ENCODE measurements at regions not wholly inside any gene's neighbourhood (a gene's known extent, or its start where the extent isn't known, plus 50 kb on each side); places are given as distances from the start of the nearest gene placed in this dataset.
"Not testable (repeated sequence)": the region's sequence is repeated elsewhere in the genome, so short reads cannot be mapped to it uniquely, and the experiment has no call there.

DNA sequence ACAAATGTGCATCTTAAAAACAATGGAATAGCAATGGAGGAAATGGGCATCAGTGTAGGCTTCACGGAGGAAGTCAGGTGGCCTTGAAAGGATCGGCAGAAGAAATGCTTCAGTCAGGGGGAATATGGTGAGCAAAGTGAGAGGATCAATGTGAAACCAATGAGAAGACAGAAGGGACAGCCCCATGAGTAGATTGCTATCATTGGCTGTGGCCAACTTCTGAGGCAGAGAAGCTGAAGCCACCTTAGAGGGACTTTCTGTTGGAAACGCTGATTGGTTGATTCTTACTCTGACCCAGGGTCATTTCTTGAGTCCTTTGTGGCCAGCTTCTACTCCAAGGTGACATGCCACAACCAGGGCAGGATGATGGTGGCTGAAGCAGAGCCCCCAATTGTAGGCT is 130.7 kb upstream of the ZNF648 start:
- DNase-seq: no peak

DNA sequence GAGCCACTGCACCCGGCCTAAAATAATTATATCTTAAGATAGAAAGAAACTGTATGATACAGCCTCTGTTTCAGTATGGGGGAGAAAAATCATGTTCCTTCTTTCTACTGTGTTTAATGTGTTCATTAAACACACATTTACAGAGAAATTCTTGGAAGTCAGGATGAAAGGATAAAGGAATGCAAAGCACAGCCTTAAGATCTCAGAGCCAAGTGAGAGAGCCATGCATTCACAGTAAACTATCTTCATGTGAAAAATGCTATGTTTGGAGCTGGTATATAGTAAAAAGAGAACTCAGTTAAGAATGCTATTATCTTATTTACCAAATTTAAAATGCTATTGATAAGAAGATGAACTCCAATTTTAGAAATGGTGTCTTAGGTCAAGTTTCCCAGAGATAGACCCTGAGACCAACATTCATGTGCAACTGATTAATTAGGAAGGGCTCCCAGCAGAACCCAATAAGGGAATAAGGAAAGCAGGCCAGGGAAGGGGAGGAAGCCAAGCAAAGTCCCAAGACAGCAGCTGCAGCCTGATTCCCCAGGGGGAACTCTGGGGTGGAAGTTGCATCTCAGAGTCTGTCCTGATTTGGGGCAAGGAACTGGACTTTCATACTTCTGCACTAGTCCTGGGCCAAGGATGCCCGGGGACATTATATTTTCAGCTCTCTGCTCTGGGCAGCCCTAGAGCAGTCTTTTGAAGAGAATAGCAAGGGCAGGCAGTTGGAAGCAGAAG is 130.0 kb upstream of the ZNF648 start:
- no peak for DNase-seq

- DNase-seq: no peak
These were observed 128.1 kb upstream of the ZNF648 start for GRCh38 chr1:182189535-182190066.

DNA sequence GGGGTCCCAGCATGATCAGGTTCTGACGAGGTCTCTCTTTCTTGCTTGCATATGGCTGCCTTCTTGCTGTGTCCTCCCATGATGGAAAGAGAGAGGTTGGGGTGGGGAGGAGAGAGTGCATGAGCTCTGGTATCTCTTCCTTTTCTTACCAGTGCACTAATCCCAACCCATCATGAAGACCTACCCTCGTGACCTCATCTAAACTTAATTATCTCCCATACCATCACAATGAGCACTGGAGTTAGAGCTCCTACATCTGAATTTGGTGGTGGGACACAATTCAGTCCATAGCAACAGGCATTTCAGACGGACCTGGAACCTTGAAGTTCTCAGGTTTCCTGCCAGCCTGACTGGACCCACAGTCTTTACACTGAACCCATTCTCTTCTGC is 125.2 kb upstream of the ZNF648 start:
- no peak for DNase-seq

DNA sequence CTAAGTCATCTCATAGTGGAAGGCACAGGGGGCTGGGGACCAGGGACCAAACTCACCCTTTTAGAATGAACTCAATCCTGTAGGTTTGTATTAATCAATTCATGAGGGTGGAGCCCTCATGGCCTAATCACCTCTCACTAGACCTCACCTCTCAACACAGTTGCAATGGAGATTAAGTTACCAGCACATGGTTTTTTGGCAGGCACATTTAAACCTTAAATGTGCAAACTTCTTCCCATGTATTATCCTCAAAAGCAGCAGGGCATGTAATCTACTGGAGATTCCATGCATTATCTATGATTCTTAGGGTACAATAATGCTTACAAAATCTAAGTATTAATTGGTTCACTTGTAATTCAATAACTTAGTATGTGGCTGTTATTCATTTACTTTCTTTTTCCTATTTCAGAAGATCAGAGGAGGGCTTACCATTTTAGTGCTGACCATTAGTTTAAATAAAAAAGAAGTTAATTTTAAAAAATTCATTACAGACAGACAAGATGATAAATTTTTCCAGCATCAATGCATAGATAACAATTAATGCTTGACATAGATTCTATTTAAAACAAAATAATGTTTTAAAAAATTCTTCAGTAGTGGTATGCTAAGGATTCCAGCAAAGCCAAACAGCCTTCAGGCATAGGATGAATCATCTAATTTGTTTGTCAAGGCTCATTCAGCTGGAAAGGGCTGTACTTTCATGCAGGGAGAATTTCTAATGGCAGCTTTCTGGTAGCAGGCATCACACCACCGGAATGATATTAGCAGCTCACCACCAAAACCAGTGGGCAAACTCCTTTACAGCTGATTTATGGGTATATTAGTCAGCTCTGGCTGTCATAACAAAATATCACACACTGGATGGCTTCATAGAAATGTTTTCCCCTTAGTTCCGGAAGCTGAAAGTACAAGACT is 124.6 kb upstream of the ZNF648 start:
- no peak for DNase-seq

DNA sequence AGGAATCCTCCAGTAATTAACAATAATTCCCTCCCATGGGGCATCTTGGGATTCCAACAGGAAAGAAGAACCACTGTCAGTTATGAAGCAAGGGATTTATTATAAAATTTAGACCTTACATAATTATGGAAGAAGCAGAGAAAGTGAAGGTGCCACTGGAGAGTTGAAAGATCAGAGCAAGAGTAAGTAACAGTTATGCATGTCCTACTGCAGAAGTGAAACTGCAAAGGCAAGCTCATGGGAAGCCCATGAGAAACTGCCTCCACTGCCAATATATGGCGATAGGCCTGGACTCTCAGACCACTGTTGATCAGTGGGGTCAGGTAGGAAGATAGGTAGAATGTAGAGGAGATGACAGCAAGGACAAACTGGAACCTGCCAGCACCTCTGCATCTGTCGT is 123.6 kb upstream of the ZNF648 start:
- DNase-seq: no peak

GRCh38 chr1:182183606-182184005 is 122.1 kb upstream of the ZNF648 start:
- DNase-seq: no peak

DNA sequence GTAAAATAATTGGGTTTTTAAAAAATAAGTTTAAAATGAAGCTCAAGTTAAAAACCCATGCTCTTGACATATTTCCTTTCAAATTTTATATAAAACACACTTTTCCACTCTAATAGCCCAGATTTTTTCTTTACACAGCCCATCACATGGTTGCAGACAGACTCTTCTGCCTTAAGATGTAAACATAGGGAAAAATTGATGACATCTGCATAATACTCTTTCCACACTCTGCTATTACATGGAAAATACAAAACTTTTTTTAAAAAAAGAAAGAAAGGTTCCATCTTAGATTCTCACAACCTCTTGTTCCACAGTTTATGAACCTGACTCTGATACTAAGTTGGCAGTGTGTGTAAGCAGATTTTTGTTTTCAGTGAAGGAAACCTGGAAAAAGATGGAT is 120.8 kb upstream of the ZNF648 start:
- DNase-seq: no peak

DNA sequence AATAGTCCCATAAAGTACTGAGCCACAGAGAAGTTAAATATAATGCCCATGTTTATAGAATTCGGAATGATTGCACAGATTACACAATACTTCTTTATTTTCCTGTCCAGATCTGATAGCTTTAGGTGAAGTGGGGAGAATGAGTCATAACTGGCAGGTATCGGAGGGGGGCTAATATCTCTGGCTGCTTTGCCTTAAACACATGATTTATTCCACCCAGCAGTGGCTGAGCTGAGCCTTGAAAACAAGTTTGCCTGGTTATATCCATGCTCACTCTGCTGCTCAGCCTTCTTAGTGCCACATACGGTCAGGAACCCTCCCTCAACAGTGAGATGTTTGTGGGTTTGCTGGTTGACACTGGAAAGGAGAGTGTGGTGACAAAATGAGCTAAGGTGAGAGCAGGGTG is 119.7 kb upstream of the ZNF648 start:
- no peak for DNase-seq

DNA sequence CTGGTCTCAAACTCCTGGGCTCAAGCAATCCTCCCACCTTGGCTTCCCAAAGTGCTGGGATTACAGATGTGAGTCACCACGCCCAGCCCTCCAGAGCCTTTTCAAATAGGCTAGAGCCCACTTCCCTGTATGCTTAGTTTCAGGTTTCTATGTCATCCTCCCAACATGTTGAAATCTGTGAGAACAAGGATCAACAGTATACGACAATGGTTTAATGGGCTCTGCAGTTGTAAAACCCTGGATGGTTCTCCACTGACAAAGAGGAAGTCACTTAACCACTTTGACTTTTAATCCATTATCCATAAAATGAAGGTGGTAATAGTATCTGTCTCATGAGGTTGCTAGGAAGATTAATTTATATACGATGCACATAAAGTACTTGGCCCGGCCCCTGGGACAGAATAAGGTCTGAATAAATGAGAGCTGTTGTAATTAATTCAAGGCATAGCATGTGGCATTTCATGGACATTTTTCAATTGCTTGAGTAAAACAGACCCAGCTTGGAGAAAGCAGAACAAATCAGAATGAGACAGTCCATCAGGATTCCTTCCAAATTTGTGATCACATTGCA is 113.9 kb upstream of the ZNF648 start:
- DNase-seq: no peak

- DNase-seq: no peak
These were observed 113.0 kb upstream of the ZNF648 start for GRCh38 chr1:182174513-182174855.

DNA sequence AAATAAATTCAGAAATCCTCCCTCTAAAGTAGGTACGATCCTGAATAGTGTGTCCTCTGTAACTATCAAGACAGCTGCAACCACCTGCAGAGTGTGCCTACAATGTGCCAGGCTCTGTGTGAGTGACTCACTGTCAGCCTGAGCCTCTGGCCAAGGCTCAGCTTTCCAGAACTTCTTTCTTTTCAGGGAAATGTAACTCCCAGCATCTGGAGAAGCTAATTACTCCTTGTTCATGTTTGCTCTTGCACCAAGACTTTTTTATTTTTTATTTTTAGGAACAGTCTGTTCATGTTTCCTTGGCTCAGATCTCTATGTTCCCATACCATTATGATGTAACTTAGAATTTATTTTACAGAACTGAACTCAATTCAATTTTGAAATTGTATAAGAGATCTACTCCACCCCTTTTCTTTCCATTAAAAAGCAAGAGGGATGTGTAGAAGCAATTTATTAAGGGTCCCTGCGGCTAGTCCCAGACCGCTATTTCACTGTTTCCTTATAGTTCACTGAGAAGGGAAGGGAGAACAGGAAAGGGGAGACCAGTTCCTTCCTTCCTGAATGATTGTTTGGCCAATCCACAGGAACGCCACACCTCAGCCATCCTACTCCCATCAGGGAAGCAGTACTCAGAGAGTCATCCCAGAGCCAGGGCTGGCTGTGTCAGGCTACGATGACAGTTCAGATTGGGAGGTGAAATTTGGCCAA is 112.4 kb upstream of the ZNF648 start:
- DNase-seq: peak in 1 of 2 donors; percentile 28

DNA sequence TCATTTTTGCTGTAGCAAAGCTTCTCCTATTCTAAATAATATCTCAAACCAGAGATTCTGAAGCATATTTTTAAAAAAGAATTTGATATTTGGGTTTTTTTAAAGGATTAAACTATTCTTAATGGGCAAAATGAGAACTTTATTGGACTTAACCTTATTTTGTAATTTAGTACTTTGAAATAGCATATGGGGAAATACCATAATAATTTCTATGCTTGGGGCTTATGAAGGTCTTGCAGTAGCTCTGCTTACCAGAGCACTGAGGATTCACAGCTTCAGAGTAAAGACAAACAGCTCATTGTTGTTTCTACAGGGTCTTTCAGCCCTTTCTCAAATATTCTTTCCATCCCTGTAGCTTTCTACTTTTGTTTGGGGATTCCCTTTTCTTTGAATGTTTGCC is 111.2 kb upstream of the ZNF648 start:
- DNase-seq: no peak

DNA sequence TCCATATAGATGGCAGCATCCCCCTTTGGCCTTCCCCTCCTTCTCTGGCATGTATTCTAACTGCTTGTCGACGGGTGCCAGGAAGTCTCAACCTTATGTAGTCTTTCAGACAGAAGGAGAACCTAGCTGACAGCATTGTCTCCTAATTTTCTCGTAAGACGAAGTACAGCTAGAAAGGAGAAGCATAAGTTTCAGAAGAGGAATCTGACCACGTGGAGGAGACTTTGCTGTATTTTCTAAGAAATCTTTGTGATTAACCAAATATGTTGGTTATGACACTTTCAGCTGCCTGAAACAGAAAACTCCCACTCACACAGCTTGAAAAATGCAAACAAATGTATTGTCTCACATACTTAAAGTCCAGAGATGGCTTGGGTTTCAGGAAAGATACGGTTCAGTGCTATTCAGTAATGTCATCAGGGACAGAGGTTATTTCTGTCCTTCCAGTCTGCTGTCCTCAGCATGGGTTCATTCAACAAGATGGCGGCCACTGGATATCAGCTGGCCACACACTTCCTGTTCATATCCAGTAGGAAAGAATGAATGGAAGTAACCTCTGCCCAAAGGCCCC is 109.5 kb upstream of the ZNF648 start:
- no peak for DNase-seq

GRCh38 chr1:182169203-182169602 is 107.7 kb upstream of the ZNF648 start:
- no peak for DNase-seq

DNA sequence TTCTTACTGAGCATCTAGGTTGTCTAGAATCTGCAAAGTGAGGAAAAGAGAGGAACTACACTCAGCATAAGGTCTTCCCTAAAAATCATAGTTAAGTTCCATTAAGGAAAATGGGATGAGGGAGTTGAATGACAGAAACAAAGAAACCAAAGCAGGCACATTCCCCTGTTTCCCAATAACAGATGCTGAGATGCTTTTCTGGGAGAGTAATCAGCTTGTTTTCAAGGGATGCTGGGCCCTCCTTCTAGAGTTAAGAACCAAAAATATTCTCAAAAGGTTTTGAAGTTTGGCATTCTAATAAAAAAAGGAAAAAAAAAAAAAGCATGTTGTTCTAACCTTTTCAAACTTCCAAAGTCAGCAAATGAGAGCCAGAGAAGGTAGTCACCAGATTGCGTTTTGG is 105.2 kb upstream of the ZNF648 start:
- no peak for DNase-seq

- no peak for DNase-seq
These were observed 104.8 kb upstream of the ZNF648 start for GRCh38 chr1:182166321-182166720.

DNA sequence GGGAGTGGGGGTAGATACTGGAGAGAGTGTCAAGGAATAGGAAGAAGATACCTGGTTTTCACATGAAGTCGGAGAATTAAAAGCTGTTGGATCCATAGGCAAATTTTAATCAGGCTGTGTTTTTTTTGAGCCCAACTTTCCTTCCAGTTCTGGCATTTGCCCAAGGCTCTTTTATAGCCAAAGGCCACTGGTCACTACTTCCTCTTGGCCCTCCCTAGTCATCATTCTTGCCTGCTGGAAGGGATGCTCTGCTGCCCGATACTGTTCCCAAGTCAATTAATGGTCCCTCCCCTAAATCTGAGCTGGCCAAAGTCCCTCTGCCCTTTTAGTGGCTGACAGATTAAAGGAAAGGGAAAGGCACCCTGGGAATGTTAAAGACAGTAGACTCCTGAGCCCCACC is 102.8 kb upstream of the ZNF648 start:
- DNase-seq: peak in 1 of 2 donors; percentile 50

GRCh38 chr1:182163821-182164223 is 102.3 kb upstream of the ZNF648 start:
- peak; percentile 32 to 50 for DNase-seq

GRCh38 chr1:182159443-182159842 is 97.9 kb upstream of the ZNF648 start:
- no peak for DNase-seq

DNA sequence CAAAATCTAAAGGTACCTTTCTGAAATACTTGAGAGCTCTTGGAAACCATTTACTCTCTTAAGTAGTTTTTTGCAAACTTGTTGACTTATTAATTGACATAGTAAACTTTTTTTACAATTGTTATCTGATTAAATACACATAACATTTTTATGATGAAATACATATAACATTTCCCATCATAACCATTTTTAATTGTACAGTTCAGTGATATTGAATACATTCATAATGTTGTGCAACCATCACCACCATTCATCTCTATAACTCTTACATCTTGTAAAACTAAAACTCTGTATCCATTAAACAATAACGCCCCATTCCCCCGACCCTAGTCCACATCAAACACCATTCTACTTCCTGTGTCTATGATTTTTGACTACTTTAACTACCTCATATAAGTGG is 95.7 kb upstream of the ZNF648 start:
- DNase-seq: no peak

- not testable (repeated sequence) for DNase-seq
These were observed 92.9 kb upstream of the ZNF648 start for GRCh38 chr1:182154425-182154824.
